AG04449 (cell line): ENCODE measurements at regions not wholly inside any gene's neighbourhood (a gene's known extent, or its start where the extent isn't known, plus 50 kb on each side); places are given as distances from the start of the nearest gene placed in this dataset.

Source experiments
- CTCF ChIA-PET: fragments of 350-600 bp; formaldehyde crosslinking; extraction: SDS; loops from one replicate; lab custom pipeline; 2021; ENCODE audit warnings: antibody characterized with exemption; lab: Yijun Ruan, JAX
- POLR2A ChIA-PET: fragments of 400-600, 350-600 bp; formaldehyde crosslinking; extraction: SDS; loops from one replicate; lab custom pipeline; 2020; ENCODE audit warnings: antibody characterized with exemption, inconsistent platforms; lab: Yijun Ruan, JAX
- DNase-seq: peaks from one replicate; pipeline ENCODE4 v3.0.0-alpha.2; 2010; ENCODE audit warnings: low read depth, low spot score
- H3K4me3 ChIP-seq: 2 replicates; pipeline ENCODE4 v1.5.1; 2011; ENCODE audit warnings: low read depth, mild to moderate bottlenecking, control low read depth, low read length
- TF ChIP-seq, protein P1 (sequence below): IDR thresholded peaks from one replicate; pipeline ENCODE4 v1.5.1; 2011; ENCODE audit warnings: mild to moderate bottlenecking, moderate library complexity, low read length, control low read depth, inconsistent platforms; ENCODE audit not compliant: insufficient read depth; ENCODE audit errors: missing control alignments

DNA sequence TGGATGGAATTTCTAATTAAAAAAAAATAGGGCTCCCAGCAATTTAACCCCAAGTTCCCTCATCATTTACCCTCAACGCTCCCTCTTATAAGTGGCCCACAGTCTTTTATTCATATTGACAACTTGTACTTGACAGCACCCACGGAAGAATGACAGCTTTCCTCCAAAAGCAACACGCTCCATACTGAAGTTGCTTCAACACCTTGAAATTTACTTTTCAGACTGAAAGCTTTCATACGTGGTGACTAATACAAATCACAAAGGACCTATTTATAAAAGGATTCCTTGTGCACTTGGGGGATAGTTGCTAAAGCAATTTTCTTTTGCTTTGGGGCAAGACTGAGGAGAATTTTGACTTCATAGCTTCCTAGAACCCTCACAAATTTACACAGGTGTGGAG, 1629.4 kb upstream of the SEL1L start:
- TF ChIP-seq, protein P1, sequence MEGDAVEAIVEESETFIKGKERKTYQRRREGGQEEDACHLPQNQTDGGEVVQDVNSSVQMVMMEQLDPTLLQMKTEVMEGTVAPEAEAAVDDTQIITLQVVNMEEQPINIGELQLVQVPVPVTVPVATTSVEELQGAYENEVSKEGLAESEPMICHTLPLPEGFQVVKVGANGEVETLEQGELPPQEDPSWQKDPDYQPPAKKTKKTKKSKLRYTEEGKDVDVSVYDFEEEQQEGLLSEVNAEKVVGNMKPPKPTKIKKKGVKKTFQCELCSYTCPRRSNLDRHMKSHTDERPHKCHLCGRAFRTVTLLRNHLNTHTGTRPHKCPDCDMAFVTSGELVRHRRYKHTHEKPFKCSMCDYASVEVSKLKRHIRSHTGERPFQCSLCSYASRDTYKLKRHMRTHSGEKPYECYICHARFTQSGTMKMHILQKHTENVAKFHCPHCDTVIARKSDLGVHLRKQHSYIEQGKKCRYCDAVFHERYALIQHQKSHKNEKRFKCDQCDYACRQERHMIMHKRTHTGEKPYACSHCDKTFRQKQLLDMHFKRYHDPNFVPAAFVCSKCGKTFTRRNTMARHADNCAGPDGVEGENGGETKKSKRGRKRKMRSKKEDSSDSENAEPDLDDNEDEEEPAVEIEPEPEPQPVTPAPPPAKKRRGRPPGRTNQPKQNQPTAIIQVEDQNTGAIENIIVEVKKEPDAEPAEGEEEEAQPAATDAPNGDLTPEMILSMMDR: no peak
- H3K4me3 ChIP-seq: no peak overlapping the region
- CTCF ChIA-PET: no interaction called here
- no peak for DNase-seq
- POLR2A ChIA-PET: no interaction called here

DNA sequence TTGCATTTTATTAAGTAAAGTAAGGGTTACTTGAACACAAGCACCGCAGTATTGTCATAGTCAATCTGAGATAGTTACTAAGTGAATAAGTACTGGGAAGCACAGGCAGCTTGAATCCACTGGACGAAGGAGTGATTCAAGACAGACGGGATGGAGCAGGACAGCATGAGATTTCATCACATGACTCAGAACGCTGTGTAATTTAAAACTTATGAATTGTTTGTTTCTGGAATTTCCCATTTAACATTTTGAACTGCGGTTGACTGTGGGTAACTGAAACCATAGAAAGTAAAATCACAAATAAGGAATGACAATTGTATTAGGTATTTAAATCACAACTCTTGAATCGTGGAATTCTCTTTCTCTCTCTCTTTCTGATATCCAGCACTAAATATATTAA, 1630.4 kb upstream of the SEL1L start:
- no peak for DNase-seq
- CTCF ChIA-PET: no interaction called here
- POLR2A ChIA-PET: no interaction called here
- TF ChIP-seq, protein P1: no peak
- H3K4me3 ChIP-seq: no peak overlapping the region

DNA sequence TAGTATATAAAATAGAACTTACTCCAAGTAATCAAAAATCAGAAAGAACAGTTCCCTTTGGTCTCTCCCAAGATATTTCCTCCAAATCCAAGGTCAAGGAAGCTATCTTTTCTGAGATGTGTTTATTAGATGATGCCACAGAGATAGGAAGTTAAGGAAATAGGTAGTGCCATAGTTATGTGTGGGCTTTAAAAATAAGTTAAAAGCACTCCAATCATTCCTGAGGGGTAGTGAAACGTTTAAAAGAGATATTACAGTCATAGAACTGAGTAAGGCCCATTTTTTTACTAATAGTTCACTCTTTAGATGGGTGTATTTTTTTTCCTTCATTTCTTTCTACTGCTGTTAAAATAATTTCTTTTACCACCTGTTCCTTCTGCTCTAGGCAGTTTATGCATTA, 1630.9 kb upstream of the SEL1L start:
- no peak for DNase-seq
- TF ChIP-seq, protein P1: no peak
- ChIA-PET CTCF (no interaction called here), POLR2A (no interaction called here)
- H3K4me3 ChIP-seq: no peak overlapping the region

DNA sequence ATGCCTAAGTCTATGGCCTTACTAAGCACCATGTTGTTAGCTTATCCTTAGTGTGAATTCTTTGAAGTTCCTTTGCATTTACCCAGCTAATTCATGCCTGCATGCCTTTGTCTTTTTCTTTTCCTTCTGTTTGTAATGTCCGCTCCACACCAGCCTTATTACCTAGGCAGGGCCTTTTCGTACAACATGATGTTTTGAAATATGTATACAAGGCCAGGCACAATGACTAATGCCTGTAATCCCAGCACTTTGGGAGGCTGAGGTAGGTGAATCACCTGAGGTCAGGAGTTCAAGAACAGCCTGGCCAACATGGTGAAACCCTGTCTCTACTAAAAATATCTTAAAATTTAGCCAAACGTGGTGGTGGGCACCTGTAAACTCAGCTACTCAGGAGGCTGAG, 1636.5 kb upstream of the SEL1L start:
- no peak for DNase-seq
- ChIA-PET POLR2A (no interaction called here), CTCF (no interaction called here)
- TF ChIP-seq, protein P1: no peak
- no peak overlapping the region for H3K4me3 ChIP-seq

DNA sequence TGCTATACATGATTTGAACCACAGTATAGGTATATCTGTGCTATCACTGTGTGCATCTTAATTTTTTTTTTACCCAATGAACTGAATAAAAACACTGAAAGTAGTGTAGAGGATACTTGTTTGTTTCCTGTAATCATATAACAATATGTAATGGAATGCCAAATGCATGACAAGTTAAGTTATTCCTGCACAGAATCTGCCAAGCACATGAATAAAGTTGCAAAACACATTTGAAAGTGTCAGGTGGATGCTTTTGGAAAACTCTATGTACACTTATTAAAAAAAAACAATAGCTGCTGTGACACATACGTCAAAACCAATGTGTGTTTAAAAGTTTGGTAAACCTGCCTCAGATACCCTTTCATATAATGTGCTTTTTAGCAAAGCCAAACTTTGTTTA, 1638.1 kb upstream of the SEL1L start:
- TF ChIP-seq, protein P1: no peak
- no peak for DNase-seq
- no peak overlapping the region for H3K4me3 ChIP-seq
- ChIA-PET POLR2A (no interaction called here), CTCF (no interaction called here)

DNA sequence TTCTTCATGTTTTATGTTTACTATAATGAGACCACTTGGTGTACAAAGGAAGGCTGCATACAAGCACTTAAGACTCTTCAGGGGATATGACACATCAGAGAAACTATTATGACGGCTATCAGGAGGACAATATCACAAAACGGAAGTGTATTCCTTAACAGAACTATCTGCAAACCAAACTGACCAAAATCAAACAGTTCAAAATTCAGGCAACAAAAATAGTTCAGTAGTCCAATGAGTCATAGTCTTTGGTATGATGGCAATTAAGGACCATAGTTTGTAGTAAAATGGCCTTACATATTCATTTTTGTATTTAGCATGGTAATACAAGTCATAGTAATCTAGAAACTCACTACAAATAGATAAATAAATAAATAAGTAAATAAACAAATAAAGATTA, 1638.7 kb upstream of the SEL1L start:
- POLR2A ChIA-PET: no interaction called here
- H3K4me3 ChIP-seq: no peak overlapping the region
- TF ChIP-seq, protein P1: no peak
- no peak for DNase-seq
- CTCF ChIA-PET: no interaction called here
